Activated CD8-positive, alpha-beta memory T cell treated with anti-CD3 and anti-CD28 coated beads, Interleukin-2, amount 50 U/mL, for 1 hour (primary cell): ENCODE measurements at regions not wholly inside any gene's neighbourhood (a gene's known extent, or its start where the extent isn't known, plus 50 kb on each side); places are given as distances from the start of the nearest gene placed in this dataset.

ENCODE experiments used
- DNase-seq: peaks from one replicate; pipeline ENCODE4 v3.0.0-alpha.2; 2020; ENCODE audit errors: extremely low read depth

GRCh38 chr4:120526033-120526432, 396.5 kb downstream of the PRDM5 start:
- DNase-seq, result no peak

- no peak for DNase-seq
Measured at GRCh38 chr4:120525106-120525505, 397.4 kb downstream of the PRDM5 start.

- DNase-seq, result no peak
Measured at GRCh38 chr4:120524237-120524636, 398.3 kb downstream of the PRDM5 start.

GRCh38 chr4:120520761-120521160, 401.8 kb downstream of the PRDM5 start:
- DNase-seq, result no peak

GRCh38 chr4:120517966-120518365, 404.6 kb downstream of the PRDM5 start:
- DNase-seq, result no peak

GRCh38 chr4:120509719-120510118, 412.8 kb downstream of the PRDM5 start:
- no peak for DNase-seq

GRCh38 chr4:120509222-120509621, 413.3 kb downstream of the PRDM5 start:
- DNase-seq, result no peak

- no peak for DNase-seq
Measured at GRCh38 chr4:120508036-120508435, 414.5 kb downstream of the PRDM5 start.

- no peak for DNase-seq
Measured at GRCh38 chr4:120506536-120506935, 416.0 kb downstream of the PRDM5 start.

- DNase-seq, result no peak
Measured at GRCh38 chr4:120498678-120499077, 423.8 kb downstream of the PRDM5 start.

GRCh38 chr4:120491481-120491880, 424.8 kb upstream of the MAD2L1 start:
- no peak for DNase-seq

GRCh38 chr4:120481756-120482155, 415.1 kb upstream of the MAD2L1 start:
- DNase-seq, result no peak

- DNase-seq, result no peak
Measured at GRCh38 chr4:120472447-120473131, 405.9 kb upstream of the MAD2L1 start.

- no peak for DNase-seq
Measured at GRCh38 chr4:120466429-120466828, 399.8 kb upstream of the MAD2L1 start.

- DNase-seq, result no peak
Measured at GRCh38 chr4:120454788-120455187, 388.1 kb upstream of the MAD2L1 start.

- no peak for DNase-seq
Measured at GRCh38 chr4:120452536-120452935, 385.9 kb upstream of the MAD2L1 start.

GRCh38 chr4:120452001-120452400, 385.4 kb upstream of the MAD2L1 start:
- no peak for DNase-seq

GRCh38 chr4:120447774-120448173, 381.1 kb upstream of the MAD2L1 start:
- no peak for DNase-seq

GRCh38 chr4:120446051-120446567, 379.5 kb upstream of the MAD2L1 start:
- DNase-seq, result no peak

GRCh38 chr4:120445186-120445585, 378.5 kb upstream of the MAD2L1 start:
- no peak for DNase-seq

GRCh38 chr4:120443116-120443515, 376.5 kb upstream of the MAD2L1 start:
- DNase-seq, result no peak

- no peak for DNase-seq
Measured at GRCh38 chr4:120440730-120441129, 374.1 kb upstream of the MAD2L1 start.

GRCh38 chr4:120435179-120435578, 368.5 kb upstream of the MAD2L1 start:
- DNase-seq, result no peak

- DNase-seq, result no peak
Measured at GRCh38 chr4:120434756-120435155, 368.1 kb upstream of the MAD2L1 start.
